ENCODE measurements at regions not wholly inside any gene's neighbourhood (a gene's known extent, or its start where the extent isn't known, plus 50 kb on each side); places are given as distances from the start of the nearest gene placed in this dataset.

- Histone ChIP-seq H3K4ac (ENCODE audit: low read depth, low read length) (no peak overlapping the region), H3K27me3 (ENCODE audit: insufficient read depth, low read length) (no peaks in the 10 kb centered on the region), H4K5ac (ENCODE audit: insufficient read length, low read depth, low read length) (no peak overlapping the region), H3K23me2 (ENCODE audit: insufficient read length, low read depth, low read length, poor library complexity, severe bottlenecking) (no peaks in the 10 kb centered on the region), H3K4me2 (ENCODE audit: insufficient read depth, insufficient read length, low read length) (no peak overlapping the region), H3K9me3 (ENCODE audit: control insufficient read depth, low read depth, low read length) (no peaks in the 10 kb centered on the region), H2BK5ac (ENCODE audit: insufficient read length, low read length) (no peak overlapping the region), H2BK12ac (ENCODE audit: insufficient read length, low read depth, low read length) (no peak overlapping the region), H4K20me1 (ENCODE audit: control insufficient read depth, insufficient read depth, insufficient read length) (no peaks in the 10 kb centered on the region), H3K9ac (ENCODE audit: extremely low read depth, insufficient read length, low read length) (no peak overlapping the region), H4K91ac (ENCODE audit: insufficient read length, low read depth, low read length) (no peak overlapping the region), H3K79me1 (ENCODE audit: insufficient read depth, low read depth, low read length, poor library complexity, severe bottlenecking) (no peaks in the 10 kb centered on the region), H2BK15ac (ENCODE audit: low read depth, low read length) (no peak overlapping the region), H3K14ac (ENCODE audit: insufficient read depth, low read length) (no peak overlapping the region), H3T11ph (ENCODE audit: low read length) (no peak overlapping the region), H2BK120ac (ENCODE audit: low read depth, low read length, poor library complexity, severe bottlenecking) (no peak overlapping the region), H2BK20ac (ENCODE audit: low read depth, low read length, poor library complexity, severe bottlenecking) (no peak overlapping the region), H2AK5ac (ENCODE audit: insufficient read length, low read length) (no peak overlapping the region), H3K23ac (ENCODE audit: insufficient read length, low read depth, low read length) (no peak overlapping the region), H3K56ac (ENCODE audit: insufficient read length, low read depth, low read length) (no peak overlapping the region), H3K27ac (ENCODE audit: insufficient read length, low read depth, low read length) (no peak overlapping the region), H3K18ac (ENCODE audit: insufficient read length, low read depth, low read length) (no peak overlapping the region), H3K79me2 (ENCODE audit: insufficient read depth, low read length) (no peaks in the 10 kb centered on the region), H4K8ac (replicated peaks; ENCODE audit: insufficient read length, low read depth, low read length) (no peak overlapping the region), H2AFZ (ENCODE audit: low read length) (no peak overlapping the region), H3K4me1 (ENCODE audit: insufficient read depth, low read length) (no peaks in the 10 kb centered on the region)
- Mint-ChIP-seq H3K4me1 (no peaks in the 10 kb centered on the region), H3K27me3 (ENCODE audit: low read depth) (no peaks in the 10 kb centered on the region), H3K9me3 (peaks cover 15 to 17% of the 10 kb centered on the region in 2 experiments), H3K4me3 (no peak overlapping the region), H3K27ac (no peak overlapping the region), H3K36me3 (ENCODE audit: insufficient read depth in 1 of 3, low read depth in 3 of 3) (peaks cover 3 to 23% (median 17%) of the 10 kb centered on the region in 3 experiments)
- no peak for DNase-seq
- TF ChIP-seq CTCF (conservative IDR thresholded peaks at IDR 0.05): no peak
Observed at GRCh38 chr5:124417196-124417595, 329.2 kb downstream of the ZNF608 start.
